GM21723 (cell line): ENCODE measurements at regions not wholly inside any gene's neighbourhood (a gene's known extent, or its start where the extent isn't known, plus 50 kb on each side); places are given as distances from the start of the nearest gene placed in this dataset.
"Not testable (repeated sequence)": the region's sequence is repeated elsewhere in the genome, so short reads cannot be mapped to it uniquely, and the experiment has no call there.

ENCODE experiments used
- ATAC-seq: cut with Tn5 transposase; IDR thresholded peaks from one replicate; pipeline ENCODE4 v1.9.1; 2021; ENCODE audit warnings: mild to moderate bottlenecking, moderate library complexity; ENCODE audit not compliant: unreplicated experiment

GRCh38 chr6:19892260-19892659, 55.1 kb downstream of the ID4 start:
- no peak for ATAC-seq

GRCh38 chr6:19895866-19896692, 58.9 kb downstream of the ID4 start:
- ATAC-seq: no peak

- no peak for ATAC-seq
These were observed 59.5 kb downstream of the ID4 start for GRCh38 chr6:19896693-19897010.

GRCh38 chr6:19898141-19898740, 61.1 kb downstream of the ID4 start:
- no peak for ATAC-seq

- ATAC-seq: no peak
These were observed 65.0 kb downstream of the ID4 start for GRCh38 chr6:19902201-19902600.

- not testable (repeated sequence) for ATAC-seq
These were observed 67.2 kb downstream of the ID4 start for GRCh38 chr6:19904408-19904807.

- no peak for ATAC-seq
These were observed 68.4 kb downstream of the ID4 start for GRCh38 chr6:19905584-19905983.

GRCh38 chr6:19906171-19906570, 69.0 kb downstream of the ID4 start:
- ATAC-seq: no peak

- ATAC-seq: no peak
These were observed 74.1 kb downstream of the ID4 start for GRCh38 chr6:19911223-19911622.

GRCh38 chr6:19918436-19918835, 81.3 kb downstream of the ID4 start:
- no peak for ATAC-seq

GRCh38 chr6:19921786-19922185, 84.6 kb downstream of the ID4 start:
- ATAC-seq: no peak

GRCh38 chr6:19925533-19925932, 88.4 kb downstream of the ID4 start:
- ATAC-seq: peak; percentile 56

GRCh38 chr6:19928461-19928860, 91.3 kb downstream of the ID4 start:
- ATAC-seq: no peak

- ATAC-seq: no peak
These were observed 92.1 kb downstream of the ID4 start for GRCh38 chr6:19929312-19929711.

- no peak for ATAC-seq
These were observed 97.9 kb downstream of the ID4 start for GRCh38 chr6:19934996-19935591.

- not testable (repeated sequence) for ATAC-seq
These were observed 102.2 kb downstream of the ID4 start for GRCh38 chr6:19939321-19939720.

- not testable (repeated sequence) for ATAC-seq
These were observed 102.8 kb downstream of the ID4 start for GRCh38 chr6:19939926-19940325.

GRCh38 chr6:19943042-19943441, 105.9 kb downstream of the ID4 start:
- ATAC-seq: no peak

GRCh38 chr6:19945843-19946358, 108.7 kb downstream of the ID4 start:
- ATAC-seq: no peak

GRCh38 chr6:19949155-19949554, 112.0 kb downstream of the ID4 start:
- no peak for ATAC-seq

GRCh38 chr6:19964115-19964514, 126.9 kb downstream of the ID4 start:
- no peak for ATAC-seq

- ATAC-seq: no peak
These were observed 131.0 kb downstream of the ID4 start for GRCh38 chr6:19968201-19968600.
